Central memory CD8-positive, alpha-beta T cell (primary cell): ENCODE measurements at regions not wholly inside any gene's neighbourhood (a gene's known extent, or its start where the extent isn't known, plus 50 kb on each side); places are given as distances from the start of the nearest gene placed in this dataset.

Experiments used
- ATAC-seq: fragments of 150-1000 bp; cut with Tn5 transposase; replicated peaks from 2 replicates; pipeline ENCODE4 v1.10.0; 2022; ENCODE audit warnings: mild to moderate bottlenecking, moderate FRiP score, moderate number of reproducible peaks; ENCODE audit not compliant: poor library complexity, severe bottlenecking; ENCODE audit errors: extremely low read depth
- DNase-seq, 2 donors: peaks; one replicate each; pipeline ENCODE4 v3.0.0; 2021; ENCODE audit warnings: low spot score in 2 of 2
- H3K27ac Mint-ChIP-seq: one replicate; pipeline ENCODE4 v1.8.0; 2022; ENCODE audit warnings: low read depth, mild to moderate bottlenecking, moderate library complexity, mixed read lengths
- H3K27me3 Mint-ChIP-seq: one replicate; pipeline ENCODE4 v1.8.0; 2022; ENCODE audit warnings: mixed read lengths
- H3K36me3 Mint-ChIP-seq: one replicate; pipeline ENCODE4 v1.8.0; 2022; ENCODE audit warnings: mild to moderate bottlenecking, moderate library complexity, mixed read lengths; ENCODE audit not compliant: insufficient read depth
- H3K4me1 Mint-ChIP-seq: one replicate; pipeline ENCODE4 v1.8.0; 2022; ENCODE audit warnings: mixed read lengths
- H3K4me3 Mint-ChIP-seq: one replicate; pipeline ENCODE4 v1.8.0; 2022; ENCODE audit warnings: mild to moderate bottlenecking, moderate library complexity, mixed read lengths
- H3K9me3 Mint-ChIP-seq: one replicate; pipeline ENCODE4 v1.8.0; 2022; ENCODE audit warnings: mixed read lengths

- peaks cover 2% of the 10 kb centered on the region for H3K36me3 Mint-ChIP-seq
- no peak overlapping the region for H3K27ac Mint-ChIP-seq
- H3K27me3 Mint-ChIP-seq = peaks cover 79% of the 10 kb centered on the region
- ATAC-seq = no peak
- peaks cover 4% of the 10 kb centered on the region for H3K4me1 Mint-ChIP-seq
- DNase-seq = no peak
- H3K9me3 Mint-ChIP-seq = no peaks in the 10 kb centered on the region
- no peak overlapping the region for H3K4me3 Mint-ChIP-seq
These were observed 62.4 kb upstream of the TWIST2 start for GRCh38 chr2:238785528-238785860.

GRCh38 chr2:238786379-238786778, 61.5 kb upstream of the TWIST2 start:
- peaks cover 4% of the 10 kb centered on the region for H3K4me1 Mint-ChIP-seq
- peaks cover 77% of the 10 kb centered on the region for H3K27me3 Mint-ChIP-seq
- no peak overlapping the region for H3K27ac Mint-ChIP-seq
- no peak overlapping the region for H3K4me3 Mint-ChIP-seq
- DNase-seq = no peak
- no peaks in the 10 kb centered on the region for H3K9me3 Mint-ChIP-seq
- ATAC-seq = no peak
- peaks cover 2% of the 10 kb centered on the region for H3K36me3 Mint-ChIP-seq

GRCh38 chr2:238786792-238787490, 60.9 kb upstream of the TWIST2 start:
- Mint-ChIP-seq H3K27me3 (peaks cover 71% of the 10 kb centered on the region), H3K4me3 (no peak overlapping the region)

DNA sequence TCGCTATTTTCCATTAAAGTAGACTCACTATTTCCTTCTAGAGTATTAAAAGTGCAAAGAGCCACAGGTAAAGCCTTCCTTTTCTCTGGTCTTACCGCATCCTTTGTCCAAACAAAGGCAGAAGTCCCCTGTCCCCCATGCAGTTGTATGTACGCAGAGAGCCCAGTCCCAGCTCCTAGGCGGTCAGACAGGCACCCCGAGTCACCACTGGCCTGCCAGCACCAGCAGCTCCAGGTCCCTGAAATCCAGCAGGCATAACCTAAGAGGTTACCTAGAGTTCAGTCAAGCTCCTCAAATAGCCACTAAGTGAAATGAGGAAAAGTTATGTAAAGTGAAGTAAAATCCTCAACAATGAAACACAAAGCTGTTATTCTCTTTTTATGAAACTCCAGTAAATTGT, 60.4 kb upstream of the TWIST2 start:
- Mint-ChIP-seq H3K4me1 (peaks cover 4% of the 10 kb centered on the region), H3K4me3 (no peak overlapping the region), H3K9me3 (no peaks in the 10 kb centered on the region), H3K36me3 (peaks cover 2% of the 10 kb centered on the region), H3K27ac (no peak overlapping the region), H3K27me3 (peaks cover 65% of the 10 kb centered on the region)
- ATAC-seq (no peak), DNase-seq (no peak)

More at GRCh38 chr2:238786792-238787490, 60.9 kb upstream of the TWIST2 start:
- H3K36me3 Mint-ChIP-seq = peaks cover 2% of the 10 kb centered on the region
- H3K4me1 Mint-ChIP-seq = peaks cover 4% of the 10 kb centered on the region
- H3K9me3 Mint-ChIP-seq = no peaks in the 10 kb centered on the region
- DNase-seq (no peak), ATAC-seq (no peak)
- H3K27ac Mint-ChIP-seq = no peak overlapping the region

GRCh38 chr2:238789317-238789806, 58.5 kb upstream of the TWIST2 start:
- Mint-ChIP-seq H3K36me3 (peaks cover 2% of the 10 kb centered on the region), H3K27me3 (peaks cover 47% of the 10 kb centered on the region), H3K4me3 (no peak overlapping the region), H3K4me1 (peaks cover 4% of the 10 kb centered on the region), H3K27ac (no peak overlapping the region), H3K9me3 (no peaks in the 10 kb centered on the region)
- no peak for ATAC-seq
- no peak for DNase-seq

- Mint-ChIP-seq H3K4me3 (no peak overlapping the region), H3K27ac (no peak overlapping the region), H3K36me3 (peaks cover 2% of the 10 kb centered on the region), H3K9me3 (no peaks in the 10 kb centered on the region), H3K27me3 (peaks cover 38% of the 10 kb centered on the region), H3K4me1 (no peaks in the 10 kb centered on the region)
- DNase-seq = no peak
- ATAC-seq = no peak
These were observed 57.6 kb upstream of the TWIST2 start for GRCh38 chr2:238790126-238790832.

- Mint-ChIP-seq H3K27me3 (peaks cover 33% of the 10 kb centered on the region), H3K27ac (no peak overlapping the region), H3K9me3 (no peaks in the 10 kb centered on the region), H3K36me3 (no peaks in the 10 kb centered on the region), H3K4me1 (no peaks in the 10 kb centered on the region), H3K4me3 (no peak overlapping the region)
- ATAC-seq (no peak), DNase-seq (no peak)
These were observed 57.1 kb upstream of the TWIST2 start for GRCh38 chr2:238790833-238791230.

DNA sequence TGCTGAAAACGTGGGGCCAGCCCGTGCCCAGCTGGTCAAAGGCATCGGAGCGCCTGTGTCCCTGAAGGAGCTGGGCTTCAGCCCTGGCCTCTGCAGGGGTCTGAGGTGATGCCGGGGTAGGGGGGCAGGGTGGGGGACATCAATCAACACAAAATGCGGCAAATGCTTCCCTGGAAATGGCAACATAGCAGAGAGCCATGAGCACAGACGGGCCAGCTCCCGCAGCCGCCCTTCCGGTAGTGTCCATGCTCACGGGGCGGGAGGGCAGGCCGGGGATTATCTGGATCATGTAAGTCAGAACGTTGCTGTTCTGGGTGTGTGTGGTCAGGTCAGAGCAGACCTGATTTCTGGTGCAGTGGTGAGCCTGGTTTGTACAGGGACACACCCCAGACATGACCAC, 56.5 kb upstream of the TWIST2 start:
- no peaks in the 10 kb centered on the region for H3K36me3 Mint-ChIP-seq
- no peaks in the 10 kb centered on the region for H3K4me1 Mint-ChIP-seq
- no peak overlapping the region for H3K4me3 Mint-ChIP-seq
- no peaks in the 10 kb centered on the region for H3K9me3 Mint-ChIP-seq
- H3K27me3 Mint-ChIP-seq = peaks cover 30% of the 10 kb centered on the region
- no peak overlapping the region for H3K27ac Mint-ChIP-seq
- DNase-seq (no peak), ATAC-seq (no peak)

DNA sequence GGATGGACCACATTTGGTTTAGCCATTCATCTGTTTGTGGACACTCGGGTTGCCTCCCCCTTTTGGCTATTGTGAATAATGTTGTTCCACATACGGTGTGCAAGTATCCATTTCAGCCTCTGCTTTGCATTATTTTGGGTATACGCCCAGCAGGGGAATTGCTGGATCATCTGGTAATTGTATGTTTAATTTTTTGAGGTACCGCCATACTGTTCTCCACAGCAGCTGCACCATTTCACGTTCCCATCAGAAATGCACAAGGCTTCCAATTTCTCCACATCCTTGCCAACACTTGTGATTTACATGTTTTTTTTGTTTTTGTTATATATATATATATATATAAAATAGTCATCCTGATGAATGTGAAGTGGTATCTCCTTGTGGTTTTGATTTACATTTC, 54.6 kb upstream of the TWIST2 start:
- Mint-ChIP-seq H3K27ac (no peak overlapping the region), H3K9me3 (no peaks in the 10 kb centered on the region), H3K4me1 (no peaks in the 10 kb centered on the region), H3K4me3 (no peak overlapping the region), H3K36me3 (no peaks in the 10 kb centered on the region), H3K27me3 (peaks cover 35% of the 10 kb centered on the region)
- DNase-seq (no peak), ATAC-seq (no peak)

GRCh38 chr2:238793801-238794449, 54.0 kb upstream of the TWIST2 start:
- no peaks in the 10 kb centered on the region for H3K4me1 Mint-ChIP-seq
- DNase-seq (no peak), ATAC-seq (no peak)
- no peaks in the 10 kb centered on the region for H3K36me3 Mint-ChIP-seq
- H3K27me3 Mint-ChIP-seq = peaks cover 42% of the 10 kb centered on the region
- no peaks in the 10 kb centered on the region for H3K9me3 Mint-ChIP-seq
- no peak overlapping the region for H3K4me3 Mint-ChIP-seq
- H3K27ac Mint-ChIP-seq = no peak overlapping the region

DNA sequence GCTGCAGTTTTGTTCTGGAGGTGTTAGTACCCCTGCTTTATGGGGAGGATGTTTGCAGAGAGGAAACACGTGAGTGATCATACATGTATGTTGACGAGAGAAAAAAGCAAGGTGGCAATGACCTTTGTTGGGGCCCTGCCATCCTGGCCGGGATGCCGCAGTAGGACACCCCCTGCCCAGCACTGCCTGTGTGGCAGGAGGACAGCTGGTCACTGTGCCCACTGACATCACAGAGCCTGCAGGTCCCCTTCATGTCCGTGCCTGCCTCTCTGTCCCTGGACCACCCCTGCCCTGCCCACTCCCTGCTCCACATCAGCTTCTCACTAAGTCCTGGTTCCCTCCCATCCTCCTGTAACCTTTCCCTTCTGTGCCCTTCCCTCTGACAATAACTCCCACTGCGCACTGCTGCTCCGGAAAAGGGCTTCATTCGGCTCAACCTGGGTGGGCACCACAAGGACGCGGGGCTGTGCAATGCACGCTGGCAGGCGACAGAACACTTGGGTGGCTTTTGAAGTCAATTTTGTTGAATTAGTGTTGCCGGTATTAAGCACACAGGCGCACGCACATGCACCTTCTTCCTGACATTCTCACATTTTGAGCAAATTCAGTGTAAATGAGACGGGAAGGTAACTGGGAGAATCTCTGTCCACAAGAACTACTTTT, 51.5 kb upstream of the TWIST2 start:
- no peaks in the 10 kb centered on the region for H3K9me3 Mint-ChIP-seq
- peaks cover 51% of the 10 kb centered on the region for H3K27me3 Mint-ChIP-seq
- no peak for ATAC-seq
- DNase-seq = no peak
- peaks cover 2% of the 10 kb centered on the region for H3K36me3 Mint-ChIP-seq
- H3K4me1 Mint-ChIP-seq = no peaks in the 10 kb centered on the region
- H3K4me3 Mint-ChIP-seq = no peak overlapping the region
- no peak overlapping the region for H3K27ac Mint-ChIP-seq

DNA sequence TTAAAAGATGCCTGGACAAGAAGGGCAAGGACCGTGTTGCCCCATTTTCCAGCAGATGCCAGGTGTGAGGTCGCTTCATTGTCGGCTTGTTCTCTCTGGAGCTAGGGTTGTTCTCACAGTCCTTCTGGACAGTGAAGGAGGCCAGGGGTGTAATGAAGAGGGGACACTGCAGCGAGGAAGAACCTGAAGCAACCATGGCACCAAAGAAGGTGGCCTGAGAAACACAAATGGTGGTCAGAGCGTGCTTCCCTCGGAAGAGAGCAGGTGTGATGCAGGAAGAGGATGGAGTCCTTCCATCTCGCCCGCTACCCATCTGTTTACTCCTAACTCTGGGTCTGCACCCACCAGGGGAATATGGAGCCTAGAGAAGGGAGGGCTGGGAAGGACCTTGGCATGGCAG, 50.3 kb upstream of the TWIST2 start:
- H3K36me3 Mint-ChIP-seq = peaks cover 2% of the 10 kb centered on the region
- H3K4me1 Mint-ChIP-seq = no peaks in the 10 kb centered on the region
- no peak overlapping the region for H3K4me3 Mint-ChIP-seq
- DNase-seq = no peak
- peaks cover 63% of the 10 kb centered on the region for H3K27me3 Mint-ChIP-seq
- no peak overlapping the region for H3K27ac Mint-ChIP-seq
- H3K9me3 Mint-ChIP-seq = no peaks in the 10 kb centered on the region
- no peak for ATAC-seq
